Osteoblast (primary cell): ENCODE measurements at regions not wholly inside any gene's neighbourhood (a gene's known extent, or its start where the extent isn't known, plus 50 kb on each side); places are given as distances from the start of the nearest gene placed in this dataset.
A peak's percentile ranks its signal among the peaks of the same experiment; 100 is the strongest.

Experiments used
- DNase-seq: peaks from one replicate; pipeline ENCODE4 v3.0.0; 2011; ENCODE audit warnings: low spot score, mixed read lengths; ENCODE audit not compliant: insufficient read length; ENCODE audit errors: missing footprints
- H2AFZ ChIP-seq: 2 replicates; pipeline ENCODE4 v1.6.0; 2011; ENCODE audit warnings: mild to moderate bottlenecking, low read length
- H3K27ac ChIP-seq: 2 replicates; pipeline ENCODE4 v1.5.1; 2011; ENCODE audit warnings: mild to moderate bottlenecking, low read depth, low read length, moderate library complexity
- H3K27me3 ChIP-seq: 2 replicates; pipeline ENCODE4 v1.6.0; 2012; ENCODE audit warnings: mild to moderate bottlenecking, control low read depth, inconsistent platforms, low read length, moderate library complexity; ENCODE audit not compliant: insufficient read depth
- H3K36me3 ChIP-seq: 2 replicates; pipeline ENCODE4 v1.5.1; 2011; ENCODE audit warnings: mild to moderate bottlenecking, low read length, control low read depth, moderate library complexity; ENCODE audit not compliant: insufficient read depth
- H3K4me1 ChIP-seq: 2 replicates; pipeline ENCODE4 v1.5.1; 2011; ENCODE audit warnings: mild to moderate bottlenecking, low read length, control low read depth, moderate library complexity; ENCODE audit not compliant: insufficient read depth
- H3K4me2 ChIP-seq: 2 replicates; pipeline ENCODE4 v1.6.0; 2011; ENCODE audit warnings: mild to moderate bottlenecking, low read length; ENCODE audit not compliant: insufficient read depth
- H3K4me3 ChIP-seq: fragments of 200-600 bp; sonication (generic); 3 replicates; pipeline ENCODE4 v1.5.1; 2012; ENCODE audit warnings: mild to moderate bottlenecking, low read length, inconsistent platforms; ENCODE audit not compliant: insufficient read depth
- H3K79me2 ChIP-seq: 2 replicates; pipeline ENCODE4 v1.6.0; 2012; ENCODE audit warnings: mild to moderate bottlenecking, low read length, control low read depth, inconsistent platforms; ENCODE audit not compliant: insufficient read depth
- H3K9me3 ChIP-seq: 2 replicates; pipeline ENCODE4 v1.5.1; 2011; ENCODE audit warnings: low read depth, low read length, control low read depth
- H4K20me1 ChIP-seq: 2 replicates; pipeline ENCODE4 v1.6.0; 2012; ENCODE audit warnings: mild to moderate bottlenecking, low read length, control low read depth; ENCODE audit not compliant: insufficient read depth
- TF ChIP-seq, protein P1 (sequence below): IDR thresholded peaks from 2 replicates; pipeline ENCODE4 v1.5.1; 2011; ENCODE audit warnings: mild to moderate bottlenecking, low read depth, low read length, moderate library complexity; ENCODE audit errors: extremely low read depth

- Histone ChIP-seq H3K9me3 (no peaks in the 10 kb centered on the region), H3K79me2 (no peaks in the 10 kb centered on the region), H3K4me3 (no peak overlapping the region), H3K27me3 (no peaks in the 10 kb centered on the region), H3K4me1 (no peaks in the 10 kb centered on the region), H4K20me1 (no peaks in the 10 kb centered on the region), H3K4me2 (no peak overlapping the region), H3K36me3 (no peaks in the 10 kb centered on the region), H3K27ac (no peak overlapping the region), H2AFZ (no peak overlapping the region)
- TF ChIP-seq, protein P1, sequence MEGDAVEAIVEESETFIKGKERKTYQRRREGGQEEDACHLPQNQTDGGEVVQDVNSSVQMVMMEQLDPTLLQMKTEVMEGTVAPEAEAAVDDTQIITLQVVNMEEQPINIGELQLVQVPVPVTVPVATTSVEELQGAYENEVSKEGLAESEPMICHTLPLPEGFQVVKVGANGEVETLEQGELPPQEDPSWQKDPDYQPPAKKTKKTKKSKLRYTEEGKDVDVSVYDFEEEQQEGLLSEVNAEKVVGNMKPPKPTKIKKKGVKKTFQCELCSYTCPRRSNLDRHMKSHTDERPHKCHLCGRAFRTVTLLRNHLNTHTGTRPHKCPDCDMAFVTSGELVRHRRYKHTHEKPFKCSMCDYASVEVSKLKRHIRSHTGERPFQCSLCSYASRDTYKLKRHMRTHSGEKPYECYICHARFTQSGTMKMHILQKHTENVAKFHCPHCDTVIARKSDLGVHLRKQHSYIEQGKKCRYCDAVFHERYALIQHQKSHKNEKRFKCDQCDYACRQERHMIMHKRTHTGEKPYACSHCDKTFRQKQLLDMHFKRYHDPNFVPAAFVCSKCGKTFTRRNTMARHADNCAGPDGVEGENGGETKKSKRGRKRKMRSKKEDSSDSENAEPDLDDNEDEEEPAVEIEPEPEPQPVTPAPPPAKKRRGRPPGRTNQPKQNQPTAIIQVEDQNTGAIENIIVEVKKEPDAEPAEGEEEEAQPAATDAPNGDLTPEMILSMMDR, result no peak
- DNase-seq, result no peak
Measured at GRCh38 chr20:60628749-60629148, 623.3 kb upstream of the CDH4 start.

GRCh38 chr20:60629206-60629605, 622.9 kb upstream of the CDH4 start:
- Histone ChIP-seq H3K36me3 (no peaks in the 10 kb centered on the region), H3K4me1 (no peaks in the 10 kb centered on the region), H3K4me2 (no peak overlapping the region), H3K4me3 (no peak overlapping the region), H3K9me3 (no peaks in the 10 kb centered on the region), H3K79me2 (no peaks in the 10 kb centered on the region), H3K27me3 (no peaks in the 10 kb centered on the region), H3K27ac (no peak overlapping the region), H4K20me1 (no peaks in the 10 kb centered on the region), H2AFZ (no peak overlapping the region)
- DNase-seq, result no peak
- TF ChIP-seq, protein P1, result no peak

GRCh38 chr20:60630609-60631008, 621.5 kb upstream of the CDH4 start:
- Histone ChIP-seq H3K4me3 (no peak overlapping the region), H3K36me3 (no peaks in the 10 kb centered on the region), H3K4me1 (no peaks in the 10 kb centered on the region), H2AFZ (no peak overlapping the region), H4K20me1 (no peaks in the 10 kb centered on the region), H3K27me3 (no peaks in the 10 kb centered on the region), H3K4me2 (no peak overlapping the region), H3K9me3 (no peaks in the 10 kb centered on the region), H3K27ac (no peak overlapping the region), H3K79me2 (no peaks in the 10 kb centered on the region)
- DNase-seq, result peak; percentile 47
- TF ChIP-seq, protein P1, result no peak

DNA sequence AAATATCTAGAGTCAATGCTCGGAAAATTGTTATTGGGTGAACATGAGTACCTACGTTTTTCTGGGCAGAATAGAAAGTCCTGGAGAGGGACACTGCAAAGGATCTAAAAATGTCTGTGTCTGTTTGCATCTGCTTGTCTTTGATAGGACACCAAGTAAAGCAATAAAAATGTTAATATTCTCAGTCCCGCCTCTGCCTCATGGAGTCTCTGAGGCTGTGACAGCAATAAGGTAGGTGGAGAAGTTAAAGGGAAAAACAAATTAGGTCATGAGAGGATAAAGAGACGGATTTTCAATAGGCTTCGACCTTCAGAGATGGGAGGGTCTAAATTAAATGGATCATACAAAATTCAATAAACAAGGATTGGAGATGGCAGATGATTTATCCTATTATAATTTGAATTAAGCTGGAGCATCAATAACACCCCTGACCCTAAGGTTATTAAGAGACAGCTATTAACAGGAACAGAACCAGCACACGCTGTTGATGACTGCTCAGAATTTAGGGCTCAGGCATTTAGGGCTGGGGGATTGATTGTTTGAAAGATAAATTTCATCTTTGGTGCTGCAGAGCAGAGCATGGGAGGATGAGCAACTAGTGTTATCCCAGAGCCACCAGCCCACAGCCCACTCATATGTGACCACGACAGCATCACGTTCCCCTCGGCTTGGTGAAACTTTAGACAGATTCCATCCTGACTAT, 620.3 kb upstream of the CDH4 start:
- DNase-seq, result no peak
- no peaks in the 10 kb centered on the region for H3K79me2 ChIP-seq
- H2AFZ ChIP-seq, result no peak overlapping the region
- no peak overlapping the region for H3K27ac ChIP-seq
- H4K20me1 ChIP-seq, result no peaks in the 10 kb centered on the region
- TF ChIP-seq, protein P1, result no peak
- no peak overlapping the region for H3K4me2 ChIP-seq
- no peaks in the 10 kb centered on the region for H3K27me3 ChIP-seq
- H3K4me1 ChIP-seq, result no peaks in the 10 kb centered on the region
- H3K4me3 ChIP-seq, result no peak overlapping the region
- H3K36me3 ChIP-seq, result no peaks in the 10 kb centered on the region
- no peaks in the 10 kb centered on the region for H3K9me3 ChIP-seq
